Upper lobe of right lung (tissue), 1 donor: ENCODE measurements at regions not wholly inside any gene's neighbourhood (a gene's known extent, or its start where the extent isn't known, plus 50 kb on each side); places are given as distances from the start of the nearest gene placed in this dataset.

Experiments used
- ATAC-seq: fragments of 200-7000 bp; cut with Tn5 transposase; one replicate; pipeline ENCODE4 v1.9.1; 2020; ENCODE audit warnings: mild to moderate bottlenecking, moderate library complexity
- DNase-seq: peaks from one replicate; pipeline ENCODE4 v3.0.0-alpha.2; 2020
- H3K27ac ChIP-seq: fragments of 200-600 bp; one replicate; pipeline ENCODE4 v1.8.0; 2022
- H3K27me3 ChIP-seq: fragments of 200-600 bp; one replicate; pipeline ENCODE4 v1.8.0; 2022; ENCODE audit warnings: mild to moderate bottlenecking
- H3K36me3 ChIP-seq: fragments of 200-600 bp; one replicate; pipeline ENCODE4 v1.8.0; 2022
- H3K4me1 ChIP-seq: fragments of 200-600 bp; one replicate; pipeline ENCODE4 v1.8.0; 2022
- H3K4me3 ChIP-seq: fragments of 200-600 bp; one replicate; pipeline ENCODE4 v1.8.0; 2022; ENCODE audit warnings: mild to moderate bottlenecking
- H3K9me3 ChIP-seq: fragments of 200-600 bp; one replicate; pipeline ENCODE4 v1.8.0; 2022
- intact Hi-C: fragments of 100-400 bp; cut with DNase I; formaldehyde crosslinking; loops from one replicate; pipeline ENCODE4 v1.11.0; 2022
- TF ChIP-seq, protein P1 (sequence below): fragments of 200-600 bp; IDR thresholded peaks from one replicate; pipeline ENCODE4 v1.8.0; 2022; ENCODE audit warnings: antibody characterized with exemption
- donor health status: DM: no; HTN: yes; CAD: no; lungs with severe emphysema.

DNA sequence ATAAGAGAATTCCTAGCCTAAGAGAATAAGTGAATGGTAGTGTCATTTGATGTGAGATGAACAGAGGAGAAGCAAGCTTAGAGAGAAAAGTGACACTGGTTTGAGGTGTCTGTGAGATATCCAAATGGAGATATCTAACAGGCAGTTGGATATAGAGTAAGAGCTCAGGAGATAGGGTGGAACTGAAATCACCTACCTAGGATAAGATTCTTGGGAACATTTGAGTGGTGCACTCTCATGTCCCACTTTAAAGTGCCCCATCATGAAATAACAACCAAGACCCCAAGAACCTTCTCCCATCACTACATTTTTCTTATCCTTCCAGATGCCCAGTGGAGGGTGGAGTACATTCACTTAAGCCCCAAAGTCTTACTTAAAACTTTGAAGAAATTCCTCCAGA lies 109.0 kb upstream of the MAFB start:
- no peak for ATAC-seq
- Histone ChIP-seq H3K27me3 (no peaks in the 10 kb centered on the region), H3K9me3 (no peaks in the 10 kb centered on the region), H3K4me3 (no peak overlapping the region), H3K4me1 (no peaks in the 10 kb centered on the region), H3K27ac (no peak overlapping the region), H3K36me3 (no peaks in the 10 kb centered on the region)
- TF ChIP-seq, protein P1, sequence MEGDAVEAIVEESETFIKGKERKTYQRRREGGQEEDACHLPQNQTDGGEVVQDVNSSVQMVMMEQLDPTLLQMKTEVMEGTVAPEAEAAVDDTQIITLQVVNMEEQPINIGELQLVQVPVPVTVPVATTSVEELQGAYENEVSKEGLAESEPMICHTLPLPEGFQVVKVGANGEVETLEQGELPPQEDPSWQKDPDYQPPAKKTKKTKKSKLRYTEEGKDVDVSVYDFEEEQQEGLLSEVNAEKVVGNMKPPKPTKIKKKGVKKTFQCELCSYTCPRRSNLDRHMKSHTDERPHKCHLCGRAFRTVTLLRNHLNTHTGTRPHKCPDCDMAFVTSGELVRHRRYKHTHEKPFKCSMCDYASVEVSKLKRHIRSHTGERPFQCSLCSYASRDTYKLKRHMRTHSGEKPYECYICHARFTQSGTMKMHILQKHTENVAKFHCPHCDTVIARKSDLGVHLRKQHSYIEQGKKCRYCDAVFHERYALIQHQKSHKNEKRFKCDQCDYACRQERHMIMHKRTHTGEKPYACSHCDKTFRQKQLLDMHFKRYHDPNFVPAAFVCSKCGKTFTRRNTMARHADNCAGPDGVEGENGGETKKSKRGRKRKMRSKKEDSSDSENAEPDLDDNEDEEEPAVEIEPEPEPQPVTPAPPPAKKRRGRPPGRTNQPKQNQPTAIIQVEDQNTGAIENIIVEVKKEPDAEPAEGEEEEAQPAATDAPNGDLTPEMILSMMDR, result no peak
- no peak for DNase-seq
- intact Hi-C loops, result no loop called here

DNA sequence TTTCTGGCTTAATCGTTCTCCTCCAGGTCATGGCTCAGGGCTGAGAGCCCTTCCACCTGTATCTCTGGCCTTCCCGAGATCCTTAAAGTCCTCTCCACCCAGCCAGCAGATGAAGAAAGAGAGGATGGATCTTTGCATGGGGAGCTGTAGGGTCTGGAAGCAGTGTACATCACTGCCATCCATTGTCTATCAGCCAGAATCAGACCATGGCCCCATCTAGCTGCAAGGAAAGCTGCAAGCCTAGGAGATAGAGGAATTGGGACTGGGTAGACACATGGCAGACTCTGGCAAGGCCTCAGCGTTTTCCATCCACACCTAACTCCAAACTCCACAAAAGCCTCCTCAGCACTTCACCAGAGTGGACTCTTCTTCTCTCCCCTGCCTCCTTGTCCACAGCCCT lies 113.8 kb upstream of the MAFB start:
- H3K4me3 ChIP-seq, result no peak overlapping the region
- H3K27ac ChIP-seq, result no peak overlapping the region
- DNase-seq, result no peak
- H3K27me3 ChIP-seq, result peaks cover 10% of the 10 kb centered on the region
- TF ChIP-seq, protein P1, result no peak
- H3K9me3 ChIP-seq, result no peaks in the 10 kb centered on the region
- intact Hi-C loops, result no loop called here
- no peaks in the 10 kb centered on the region for H3K4me1 ChIP-seq
- ATAC-seq, result no peak
- H3K36me3 ChIP-seq, result no peaks in the 10 kb centered on the region

DNA sequence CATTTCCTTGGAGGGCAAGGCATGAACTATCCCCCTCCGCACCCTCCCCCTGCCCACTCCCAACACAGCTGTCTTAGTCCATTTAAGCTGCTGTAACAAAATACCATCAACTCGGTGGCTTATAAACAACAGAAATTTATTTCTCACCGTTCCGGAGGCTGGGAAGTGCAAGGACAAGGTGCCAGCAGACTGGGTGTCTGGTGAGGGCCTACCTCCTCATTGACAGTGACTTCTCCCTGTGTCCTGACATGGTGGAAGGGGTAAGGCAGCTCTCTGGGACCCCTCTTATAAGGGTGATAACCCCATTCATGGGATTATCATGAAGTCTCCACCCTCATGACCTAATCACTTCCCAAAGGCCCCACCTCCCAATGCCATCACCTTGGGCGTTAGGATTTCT lies 114.3 kb upstream of the MAFB start:
- DNase-seq, result no peak
- TF ChIP-seq, protein P1, result no peak
- no peaks in the 10 kb centered on the region for H3K36me3 ChIP-seq
- no peak overlapping the region for H3K4me3 ChIP-seq
- H3K4me1 ChIP-seq, result no peaks in the 10 kb centered on the region
- H3K27ac ChIP-seq, result no peak overlapping the region
- ATAC-seq, result no peak
- peaks cover 10% of the 10 kb centered on the region for H3K27me3 ChIP-seq
- intact Hi-C loops, result no loop called here
- H3K9me3 ChIP-seq, result no peaks in the 10 kb centered on the region

DNA sequence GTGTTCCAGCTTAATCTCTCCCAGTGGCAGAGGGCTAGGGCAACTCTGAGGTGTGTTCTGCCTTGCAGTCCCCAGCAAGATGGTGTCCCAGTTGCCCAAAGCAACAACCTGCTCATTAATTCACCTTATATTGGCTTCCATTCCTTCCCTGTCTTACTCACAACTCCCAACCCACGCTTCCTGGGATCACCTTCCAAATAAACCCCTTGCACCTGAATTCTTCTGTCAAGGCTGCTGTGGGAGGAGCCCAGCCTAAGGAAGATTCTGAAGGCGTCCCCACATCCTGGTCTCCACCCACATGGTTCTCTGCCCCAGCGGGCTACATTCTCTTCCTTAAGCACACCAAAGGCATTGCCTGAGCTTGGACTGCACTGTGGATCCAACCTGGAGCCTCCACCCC lies 116.6 kb upstream of the MAFB start:
- Histone ChIP-seq H3K36me3 (no peaks in the 10 kb centered on the region), H3K9me3 (no peaks in the 10 kb centered on the region), H3K27me3 (peaks cover 10% of the 10 kb centered on the region), H3K4me1 (no peaks in the 10 kb centered on the region), H3K27ac (no peak overlapping the region), H3K4me3 (no peak overlapping the region)
- DNase-seq (no peak), ATAC-seq (no peak)
- intact Hi-C loops, result no loop called here
- TF ChIP-seq, protein P1, result no peak

DNA sequence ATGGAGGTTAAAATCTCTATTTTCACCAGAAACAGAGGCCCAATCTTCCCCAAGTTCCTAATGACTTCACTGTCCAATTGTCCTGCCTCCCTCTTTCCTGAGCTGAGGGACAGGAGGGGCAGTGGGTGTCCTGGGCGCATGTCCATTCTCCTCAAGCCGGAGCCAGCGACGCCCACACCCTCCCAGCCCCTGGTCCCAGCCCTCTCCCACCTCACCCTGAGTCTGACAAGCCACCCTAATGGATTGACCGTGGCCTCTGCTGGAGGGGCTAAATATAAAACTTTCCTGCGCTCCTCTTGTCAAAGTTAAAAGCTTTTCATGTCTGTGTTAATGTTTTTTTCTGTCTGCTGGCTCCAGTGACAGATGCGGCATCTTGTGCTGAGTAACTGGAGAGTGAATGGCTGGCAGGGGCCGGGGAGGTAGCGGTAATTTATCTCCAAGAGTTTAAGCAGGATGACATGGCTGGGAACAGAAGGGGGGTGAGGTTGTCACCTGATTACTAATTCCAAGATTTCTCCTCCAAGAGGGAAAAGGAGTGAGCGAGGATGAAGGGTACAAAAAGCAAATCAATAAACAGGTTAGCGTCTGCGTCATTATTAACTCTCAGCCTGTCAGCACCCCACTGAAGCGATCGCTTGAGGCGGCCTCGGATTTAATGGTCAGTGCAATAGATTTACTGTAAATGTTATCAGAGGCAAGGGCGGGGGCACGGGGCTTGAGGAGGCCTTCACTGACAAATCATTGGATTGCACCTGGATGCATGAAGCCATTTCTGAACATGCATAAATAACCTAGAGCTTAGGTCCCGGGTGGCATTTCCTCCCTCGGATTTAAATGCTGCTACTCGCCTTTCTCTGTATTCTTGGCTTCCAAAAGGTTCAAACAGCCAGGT lies 118.1 kb upstream of the MAFB start:
- intact Hi-C loops, result no loop called here
- ATAC-seq, result no peak

More for the DNA sequence above, 118.1 kb upstream of the MAFB start:
- Histone ChIP-seq H3K9me3 (no peaks in the 10 kb centered on the region), H3K4me3 (no peak overlapping the region), H3K36me3 (no peaks in the 10 kb centered on the region), H3K4me1 (no peaks in the 10 kb centered on the region), H3K27me3 (peaks cover 10% of the 10 kb centered on the region), H3K27ac (no peak overlapping the region)
- TF ChIP-seq, protein P1, result no peak
- DNase-seq, result no peak
